Vagina (tissue), 2 donors: ENCODE measurements at regions not wholly inside any gene's neighbourhood (a gene's known extent, or its start where the extent isn't known, plus 50 kb on each side); places are given as distances from the start of the nearest gene placed in this dataset.

Source experiments
- POLR2A ChIP-seq, 2 donors: fragments of 450-650 bp; IDR thresholded peaks; one replicate each; pipeline ENCODE4 v1.6.1; 2017; ENCODE audit warnings: antibody characterized with exemption in 2 of 2, mild to moderate bottlenecking in 2 of 2, moderate library complexity in 2 of 2
- POLR2AphosphoS5 ChIP-seq, 2 donors: sonication (generic); formaldehyde crosslinking; IDR thresholded peaks; one replicate each; pipeline ENCODE4 v1.9.0; 2017; ENCODE audit warnings: antibody characterized with exemption in 2 of 2, mild to moderate bottlenecking in 2 of 2, low read depth in 1 of 2; ENCODE audit not compliant: insufficient read depth in 1 of 2
- TF ChIP-seq, protein P1 (sequence below), 3 experiments: fragments of 450-650 bp in 2 of 3; fragments of 200-600 bp in 1 of 3; sonication (generic) in 1 of 3; IDR thresholded peaks; one replicate each; pipeline ENCODE4 v1.5.1; 2017 to 2019; ENCODE audit warnings: antibody characterized with exemption in 3 of 3, mild to moderate bottlenecking in 2 of 3, moderate library complexity in 2 of 3

DNA sequence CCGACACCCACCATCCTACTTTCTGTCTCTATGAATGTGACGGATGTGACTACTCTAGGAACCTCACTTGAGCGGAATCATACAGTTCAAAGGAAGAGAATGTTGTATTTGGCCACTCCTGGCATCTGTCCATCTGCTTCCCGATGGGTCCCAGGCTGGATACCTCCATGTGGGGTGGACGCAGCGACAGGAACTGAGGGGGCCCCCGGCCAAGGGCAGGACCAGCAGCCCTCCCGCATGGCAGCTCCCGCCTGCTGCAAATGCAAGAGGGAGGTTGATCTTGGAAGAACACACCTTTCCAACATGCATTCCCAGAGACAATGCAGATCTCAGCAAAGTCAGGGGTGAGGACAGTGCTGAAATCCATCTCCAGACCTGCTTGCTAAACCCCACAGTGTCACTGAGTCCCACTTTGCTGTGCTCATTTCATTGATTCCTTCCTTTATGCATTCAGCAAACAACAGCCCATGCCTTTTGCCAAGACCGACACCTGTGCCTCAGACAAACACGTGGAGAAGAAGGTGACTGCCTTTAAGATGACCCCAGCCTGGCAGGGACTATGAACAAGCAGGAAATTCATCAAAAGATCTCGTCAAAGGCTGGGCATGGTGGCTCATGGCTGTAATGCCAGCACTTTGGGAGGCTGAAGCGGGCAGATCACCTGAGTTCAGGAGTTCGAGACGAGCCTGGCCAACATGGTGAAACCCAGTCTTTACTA, 246.2 kb downstream of the CTTN start:
- TF ChIP-seq, protein P1, sequence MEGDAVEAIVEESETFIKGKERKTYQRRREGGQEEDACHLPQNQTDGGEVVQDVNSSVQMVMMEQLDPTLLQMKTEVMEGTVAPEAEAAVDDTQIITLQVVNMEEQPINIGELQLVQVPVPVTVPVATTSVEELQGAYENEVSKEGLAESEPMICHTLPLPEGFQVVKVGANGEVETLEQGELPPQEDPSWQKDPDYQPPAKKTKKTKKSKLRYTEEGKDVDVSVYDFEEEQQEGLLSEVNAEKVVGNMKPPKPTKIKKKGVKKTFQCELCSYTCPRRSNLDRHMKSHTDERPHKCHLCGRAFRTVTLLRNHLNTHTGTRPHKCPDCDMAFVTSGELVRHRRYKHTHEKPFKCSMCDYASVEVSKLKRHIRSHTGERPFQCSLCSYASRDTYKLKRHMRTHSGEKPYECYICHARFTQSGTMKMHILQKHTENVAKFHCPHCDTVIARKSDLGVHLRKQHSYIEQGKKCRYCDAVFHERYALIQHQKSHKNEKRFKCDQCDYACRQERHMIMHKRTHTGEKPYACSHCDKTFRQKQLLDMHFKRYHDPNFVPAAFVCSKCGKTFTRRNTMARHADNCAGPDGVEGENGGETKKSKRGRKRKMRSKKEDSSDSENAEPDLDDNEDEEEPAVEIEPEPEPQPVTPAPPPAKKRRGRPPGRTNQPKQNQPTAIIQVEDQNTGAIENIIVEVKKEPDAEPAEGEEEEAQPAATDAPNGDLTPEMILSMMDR (IDR thresholded peaks at IDR 0.05) = no peak
- TF ChIP-seq POLR2A (IDR thresholded peaks at IDR 0.05) (no peak), POLR2AphosphoS5 (IDR thresholded peaks at IDR 0.05; ENCODE audit: insufficient read depth in 1 of 2, low read depth in 1 of 2) (no peak)
